GM12875 (cell line): ENCODE measurements at regions not wholly inside any gene's neighbourhood (a gene's known extent, or its start where the extent isn't known, plus 50 kb on each side); places are given as distances from the start of the nearest gene placed in this dataset.
"Not testable (repeated sequence)": the region's sequence is repeated elsewhere in the genome, so short reads cannot be mapped to it uniquely, and the experiment has no call there.

Experiments used
- H3K4me3 ChIP-seq: one replicate; pipeline ENCODE4 v1.5.1; 2011; ENCODE audit warnings: low read depth, low read length, control low read depth
- CTCF ChIP-seq: IDR thresholded peaks from 2 replicates; pipeline ENCODE4 v1.5.1; 2011; ENCODE audit warnings: low read depth, mild to moderate bottlenecking, control low read depth, inconsistent platforms, low read length, moderate library complexity, borderline replicate concordance; ENCODE audit not compliant: insufficient read depth

- TF ChIP-seq CTCF = no peak
- H3K4me3 ChIP-seq = no peak overlapping the region
These were observed 198.2 kb upstream of the LMCD1 start for GRCh38 chr3:8303466-8303865.

GRCh38 chr3:8305371-8305770 lies 196.3 kb upstream of the LMCD1 start:
- H3K4me3 ChIP-seq = no peak overlapping the region
- TF ChIP-seq CTCF = no peak

- TF ChIP-seq CTCF = no peak
- no peak overlapping the region for H3K4me3 ChIP-seq
These were observed 194.0 kb upstream of the LMCD1 start for GRCh38 chr3:8307545-8308110.

GRCh38 chr3:8311321-8311720 lies 190.3 kb upstream of the LMCD1 start:
- TF ChIP-seq CTCF = no peak
- no peak overlapping the region for H3K4me3 ChIP-seq

- no peak overlapping the region for H3K4me3 ChIP-seq
- no peak for TF ChIP-seq CTCF
These were observed 188.9 kb upstream of the LMCD1 start for GRCh38 chr3:8312685-8313084.

- TF ChIP-seq CTCF = no peak
- H3K4me3 ChIP-seq = no peak overlapping the region
These were observed 187.9 kb upstream of the LMCD1 start for GRCh38 chr3:8313560-8314267.

- not testable (repeated sequence) for H3K4me3 ChIP-seq
These were observed 186.1 kb upstream of the LMCD1 start for GRCh38 chr3:8315526-8315925.
